SK-N-SH treated with all-trans-retinoic acid at 6 μM for 48 hours (cell line): ENCODE measurements at regions not wholly inside any gene's neighbourhood (a gene's known extent, or its start where the extent isn't known, plus 50 kb on each side); places are given as distances from the start of the nearest gene placed in this dataset.

Source experiments
- ATAC-seq: fragments of 200-7000 bp; cut with Tn5 transposase; 3 replicates; pipeline ENCODE4 v1.9.1; 2020; ENCODE audit warnings: mild to moderate bottlenecking, moderate library complexity
- ARNTL ChIP-seq: fragments of 450-650 bp; formaldehyde crosslinking; IDR thresholded peaks from 2 replicates; pipeline ENCODE4 v1.5.0; 2020; ENCODE audit warnings: low read depth, mild to moderate bottlenecking, moderate library complexity, borderline replicate concordance
- BACH2 ChIP-seq: fragments of 250-450 bp; sonication (Bioruptor Pico); IDR thresholded peaks from 2 replicates; pipeline ENCODE4 v1.9.0; 2021; ENCODE audit warnings: mild to moderate bottlenecking, borderline replicate concordance
- CREB5 ChIP-seq: fragments of 250-450 bp; sonication (Bioruptor Pico); IDR thresholded peaks from 2 replicates; pipeline ENCODE4 v1.5.1; 2020; ENCODE audit warnings: low read depth, mild to moderate bottlenecking, moderate library complexity
- CSDC2 ChIP-seq: fragments of 250-450 bp; sonication (Bioruptor Pico); IDR thresholded peaks from 2 replicates; pipeline ENCODE4 v1.5.0; 2020; ENCODE audit warnings: mild to moderate bottlenecking, moderate library complexity
- CSRNP3 ChIP-seq: fragments of 250-450 bp; sonication (Bioruptor Pico); IDR thresholded peaks from 2 replicates; pipeline ENCODE4 v1.5.1; 2021; ENCODE audit warnings: mild to moderate bottlenecking, moderate library complexity
- ESRRG ChIP-seq: fragments of 250-450 bp; sonication (Bioruptor Pico); IDR thresholded peaks from 2 replicates; pipeline ENCODE4 v1.6.1; 2021; ENCODE audit warnings: mild to moderate bottlenecking
- GLIS3 ChIP-seq: fragments of 250-450 bp; sonication (Bioruptor Pico); IDR thresholded peaks from 2 replicates; pipeline ENCODE4 v1.5.0; 2020; ENCODE audit warnings: mild to moderate bottlenecking, moderate library complexity
- ISL1 ChIP-seq: fragments of 250-450 bp; sonication (Bioruptor Pico); IDR thresholded peaks from 2 replicates; pipeline ENCODE4 v2.1.2; 2022; ENCODE audit warnings: mild to moderate bottlenecking, moderate library complexity
- OSR1 ChIP-seq: fragments of 250-450 bp; sonication (Bioruptor Pico); IDR thresholded peaks from 2 replicates; pipeline ENCODE4 v1.8.0; 2022; ENCODE audit warnings: moderate library complexity, mild to moderate bottlenecking, inconsistent platforms
- PATZ1 ChIP-seq: fragments of 250-450 bp; sonication (Bioruptor Pico); IDR thresholded peaks from 2 replicates; pipeline ENCODE4 v1.8.0; 2020; ENCODE audit warnings: mild to moderate bottlenecking, moderate library complexity, borderline replicate concordance
- PPARA ChIP-seq: fragments of 250-450 bp; sonication (Bioruptor Pico); IDR thresholded peaks from 2 replicates; pipeline ENCODE4 v1.5.0; 2020; ENCODE audit warnings: mild to moderate bottlenecking, borderline replicate concordance
- RARB ChIP-seq: fragments of 250-450 bp; sonication (Bioruptor Pico); IDR thresholded peaks from 2 replicates; pipeline ENCODE4 v1.8.0; 2021; ENCODE audit warnings: mild to moderate bottlenecking, moderate library complexity
- SNAI2 ChIP-seq: fragments of 250-450 bp; sonication (Bioruptor Pico); IDR thresholded peaks from 2 replicates; pipeline ENCODE4 v1.5.0; 2020; ENCODE audit warnings: mild to moderate bottlenecking, moderate library complexity
- TCF4 ChIP-seq: fragments of 250-450 bp; sonication (Bioruptor Pico); IDR thresholded peaks from 2 replicates; pipeline ENCODE4 v1.8.0; 2021; ENCODE audit warnings: mild to moderate bottlenecking, moderate library complexity, borderline replicate concordance
- TOX ChIP-seq: fragments of 250-450 bp; sonication (Bioruptor Pico); IDR thresholded peaks from 2 replicates; pipeline ENCODE4 v1.8.0; 2021; ENCODE audit warnings: mild to moderate bottlenecking, moderate library complexity, borderline replicate concordance
- TSHZ2 ChIP-seq: fragments of 250-450 bp; sonication (Bioruptor Pico); IDR thresholded peaks from 2 replicates; pipeline ENCODE4 v1.5.0; 2020; ENCODE audit warnings: mild to moderate bottlenecking, moderate library complexity
- ZC3H10 ChIP-seq: fragments of 250-450 bp; sonication (Bioruptor Pico); IDR thresholded peaks from 2 replicates; pipeline ENCODE4 v1.5.1; 2021; ENCODE audit warnings: mild to moderate bottlenecking, moderate library complexity
- ZFP3 ChIP-seq: fragments of 250-450 bp; sonication (Bioruptor Pico); IDR thresholded peaks from 2 replicates; pipeline ENCODE4 v1.5.0; 2020; ENCODE audit warnings: mild to moderate bottlenecking, moderate library complexity
- ZFP30 ChIP-seq: fragments of 450-650 bp; formaldehyde crosslinking; IDR thresholded peaks from 2 replicates; pipeline ENCODE4 v1.5.0; 2022; ENCODE audit warnings: mild to moderate bottlenecking, moderate library complexity
- ZNF565 ChIP-seq: fragments of 450-650 bp; formaldehyde crosslinking; conservative IDR thresholded peaks from 2 replicates; pipeline ENCODE4 v1.5.0; 2020; ENCODE audit warnings: low read depth, mild to moderate bottlenecking, moderate library complexity
- ZNF70 ChIP-seq: fragments of 450-650 bp; formaldehyde crosslinking; IDR thresholded peaks from 2 replicates; pipeline ENCODE4 v1.5.0; 2020; ENCODE audit warnings: mild to moderate bottlenecking, moderate library complexity
- ZNF8 ChIP-seq: fragments of 450-650 bp; formaldehyde crosslinking; IDR thresholded peaks from 2 replicates; pipeline ENCODE4 v1.5.0; 2020; ENCODE audit warnings: mild to moderate bottlenecking, moderate library complexity

- ATAC-seq, result no peak
- TF ChIP-seq ESRRG (CRISPR knock-in tag) (no peak), GLIS3 (CRISPR knock-in tag) (no peak), ISL1 (CRISPR knock-in tag) (no peak), PPARA (CRISPR knock-in tag) (no peak), ZC3H10 (CRISPR knock-in tag) (no peak), ARNTL (CRISPR knock-in tag) (no peak), ZFP3 (CRISPR knock-in tag) (no peak), CREB5 (CRISPR knock-in tag) (no peak), RARB (no peak), CSRNP3 (CRISPR knock-in tag) (no peak), SNAI2 (no peak), ZNF565 (CRISPR knock-in tag) (no peak), OSR1 (CRISPR knock-in tag) (no peak), TCF4 (CRISPR knock-in tag) (no peak), PATZ1 (CRISPR knock-in tag) (no peak), ZNF70 (CRISPR knock-in tag) (no peak), ZNF8 (no peak)
Observed at GRCh38 chr11:90947930-90948329, 725.1 kb upstream of the CHORDC1 start.

- no peak for ATAC-seq
Observed at GRCh38 chr11:90930252-90930651, 707.4 kb upstream of the CHORDC1 start.

More at GRCh38 chr11:90930252-90930651, 707.4 kb upstream of the CHORDC1 start:
- TF ChIP-seq ZFP3 (CRISPR knock-in tag) (no peak), TSHZ2 (CRISPR knock-in tag) (no peak), ARNTL (CRISPR knock-in tag) (no peak), ZNF8 (no peak), RARB (no peak), CSDC2 (no peak), OSR1 (CRISPR knock-in tag) (no peak), ESRRG (CRISPR knock-in tag) (no peak), CSRNP3 (CRISPR knock-in tag) (no peak), ZC3H10 (CRISPR knock-in tag) (no peak), PATZ1 (CRISPR knock-in tag) (no peak), PPARA (CRISPR knock-in tag) (no peak), GLIS3 (CRISPR knock-in tag) (no peak), TCF4 (CRISPR knock-in tag) (no peak), BACH2 (CRISPR knock-in tag) (no peak), ZFP30 (CRISPR knock-in tag) (no peak), CREB5 (CRISPR knock-in tag) (no peak), TOX (no peak)
- TF ChIP-seq, all 23 proteins: peak for 0
